ENCODE measurements at regions not wholly inside any gene's neighbourhood (a gene's known extent, or its start where the extent isn't known, plus 50 kb on each side); places are given as distances from the start of the nearest gene placed in this dataset.
"Not testable (repeated sequence)": the region's sequence is repeated elsewhere in the genome, so short reads cannot be mapped to it uniquely, and the experiment has no call there.

DNA sequence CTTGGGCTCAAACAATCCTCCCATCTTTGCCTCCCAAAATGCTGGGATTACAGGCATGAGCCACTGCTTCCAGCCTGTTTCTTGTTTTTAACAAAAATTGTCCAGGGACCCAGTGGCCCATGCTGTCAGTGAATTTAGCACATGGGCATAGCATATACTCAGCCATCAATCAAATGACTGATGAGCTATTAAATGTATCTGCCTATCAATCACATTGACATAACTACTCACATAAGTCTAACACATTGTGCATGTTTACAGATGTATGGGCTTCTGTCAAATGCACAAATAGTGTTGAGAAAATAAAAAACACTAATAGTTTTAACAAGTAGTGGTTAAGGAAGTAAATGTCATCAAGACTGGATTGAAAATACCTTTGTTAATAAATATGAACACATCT is 249.4 kb downstream of the COX18 start:
- Histone ChIP-seq H3K4me3 (ENCODE audit: insufficient read depth, low read depth, low read length) (no peak overlapping the region), H3K36me3 (replicated peaks; ENCODE audit: control insufficient read depth, insufficient read depth, low read length) (no peaks in the 10 kb centered on the region), H3K27me3 (ENCODE audit: control insufficient read depth, insufficient read depth, low read length) (no peaks in the 10 kb centered on the region)
- no peak for DNase-seq

DNA sequence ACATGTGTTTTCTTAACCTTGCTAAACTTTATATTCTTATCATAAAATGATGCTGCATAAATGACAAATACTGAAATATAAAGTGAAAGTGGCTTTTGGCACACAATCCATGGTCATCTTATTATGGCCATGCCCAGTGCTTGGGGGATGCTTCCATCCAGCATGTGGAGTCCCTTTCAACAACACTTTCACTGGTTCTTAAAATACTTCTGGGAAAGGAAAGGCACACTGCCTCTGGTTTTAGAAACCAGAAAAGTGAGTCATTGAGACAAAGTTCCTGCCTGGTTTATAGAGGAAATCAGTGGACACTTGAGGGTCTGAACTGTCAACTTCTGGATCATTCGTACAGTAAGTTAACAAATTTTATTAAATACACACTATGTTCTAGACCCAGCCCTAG is 248.0 kb upstream of the ADAMTS3 start:
- Histone ChIP-seq H3K27me3 (ENCODE audit: control insufficient read depth, insufficient read depth, low read length) (no peaks in the 10 kb centered on the region), H3K4me3 (ENCODE audit: insufficient read depth, low read depth, low read length) (no peak overlapping the region), H3K36me3 (replicated peaks; ENCODE audit: control insufficient read depth, insufficient read depth, low read length) (no peaks in the 10 kb centered on the region)
- no peak for DNase-seq

DNA sequence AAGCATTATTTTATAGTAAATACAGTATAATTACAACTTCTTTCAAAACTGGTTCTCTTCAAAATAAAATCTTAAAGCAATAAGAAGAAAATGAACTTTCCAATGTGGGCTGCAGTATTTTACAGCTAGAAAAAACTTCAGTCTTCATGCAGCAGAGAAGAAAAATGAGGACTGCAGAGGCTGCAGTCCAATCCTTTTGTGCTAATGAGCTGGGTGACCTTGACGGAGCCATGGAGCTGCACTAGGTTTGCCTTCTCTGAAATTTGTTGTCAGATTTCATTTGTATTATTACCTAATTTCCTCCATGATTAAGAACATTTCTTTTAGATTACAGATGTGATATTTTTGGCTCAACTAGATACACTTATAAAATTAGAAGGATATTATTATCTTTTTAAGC is 245.2 kb upstream of the ADAMTS3 start:
- H3K27me3 ChIP-seq (ENCODE audit: control insufficient read depth, insufficient read depth, low read length): no peaks in the 10 kb centered on the region
- no peak for DNase-seq
- no peaks in the 10 kb centered on the region for H3K36me3 ChIP-seq (replicated peaks; ENCODE audit: control insufficient read depth, insufficient read depth, low read length)
- H3K4me3 ChIP-seq (ENCODE audit: insufficient read depth, low read depth, low read length): no peak overlapping the region

GRCh38 chr4:72809208-72809607 is 240.2 kb upstream of the ADAMTS3 start:
- no peak overlapping the region for H3K4me3 ChIP-seq (ENCODE audit: insufficient read depth, low read depth, low read length)
- no peak for DNase-seq
- H3K27me3 ChIP-seq (ENCODE audit: control insufficient read depth, insufficient read depth, low read length): no peaks in the 10 kb centered on the region
- no peaks in the 10 kb centered on the region for H3K36me3 ChIP-seq (replicated peaks; ENCODE audit: control insufficient read depth, insufficient read depth, low read length)

DNA sequence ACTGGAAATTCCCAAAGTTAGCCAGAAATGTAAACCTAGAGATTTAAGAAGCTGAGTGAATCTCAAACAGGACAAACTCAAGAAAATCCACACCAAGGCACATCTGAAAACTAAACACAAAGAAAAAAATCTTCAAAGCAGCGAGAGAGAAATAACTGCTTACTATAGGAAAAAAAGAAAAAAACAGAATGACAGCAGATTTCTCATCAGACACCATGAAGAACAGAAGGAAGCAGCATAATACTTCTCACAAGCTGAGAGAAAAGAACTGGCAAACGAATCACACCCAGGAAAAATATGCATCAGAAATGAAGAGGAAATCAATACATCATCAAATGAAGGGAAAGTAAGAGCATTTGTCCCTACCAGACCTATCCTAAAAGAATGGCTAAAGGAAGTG is 236.3 kb upstream of the ADAMTS3 start:
- no peaks in the 10 kb centered on the region for H3K36me3 ChIP-seq (replicated peaks; ENCODE audit: control insufficient read depth, insufficient read depth, low read length)
- no peaks in the 10 kb centered on the region for H3K27me3 ChIP-seq (ENCODE audit: control insufficient read depth, insufficient read depth, low read length)
- no peak overlapping the region for H3K4me3 ChIP-seq (ENCODE audit: insufficient read depth, low read depth, low read length)
- DNase-seq: no peak

- Histone ChIP-seq H3K36me3 (replicated peaks; ENCODE audit: control insufficient read depth, insufficient read depth, low read length) (no peaks in the 10 kb centered on the region), H3K27me3 (ENCODE audit: control insufficient read depth, insufficient read depth, low read length) (no peaks in the 10 kb centered on the region), H3K4me3 (ENCODE audit: insufficient read depth, low read depth, low read length) (no peak overlapping the region)
- DNase-seq: no peak
Observed at GRCh38 chr4:72797486-72797885, 228.5 kb upstream of the ADAMTS3 start.

GRCh38 chr4:72791054-72791453 is 222.0 kb upstream of the ADAMTS3 start:
- Histone ChIP-seq H3K27me3 (ENCODE audit: control insufficient read depth, insufficient read depth, low read length) (no peaks in the 10 kb centered on the region), H3K36me3 (replicated peaks; ENCODE audit: control insufficient read depth, insufficient read depth, low read length) (no peaks in the 10 kb centered on the region), H3K4me3 (ENCODE audit: insufficient read depth, low read depth, low read length) (no peak overlapping the region)
- DNase-seq: no peak

GRCh38 chr4:72786401-72786990 is 217.5 kb upstream of the ADAMTS3 start:
- no peaks in the 10 kb centered on the region for H3K36me3 ChIP-seq (replicated peaks; ENCODE audit: control insufficient read depth, insufficient read depth, low read length)

DNA sequence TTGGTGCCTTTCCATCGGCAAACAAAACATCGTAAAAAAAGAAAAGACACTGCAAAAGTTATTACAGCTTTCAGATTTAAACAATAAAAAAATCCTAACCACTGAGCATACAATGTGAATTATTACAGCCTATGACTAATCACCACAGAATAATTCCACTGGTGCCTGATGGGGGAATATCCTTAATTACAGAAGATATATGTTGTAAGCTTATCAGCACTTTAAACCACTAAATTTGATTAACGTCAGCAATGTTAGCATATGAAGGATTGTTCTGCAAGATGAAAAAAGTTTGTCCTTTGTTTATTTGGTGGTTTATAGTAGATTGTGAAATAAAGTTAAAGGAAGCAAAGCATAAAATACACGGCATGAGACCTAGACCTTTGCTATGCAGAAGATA is 210.2 kb upstream of the ADAMTS3 start:
- Histone ChIP-seq H3K36me3 (replicated peaks; ENCODE audit: control insufficient read depth, insufficient read depth, low read length) (no peaks in the 10 kb centered on the region), H3K4me3 (ENCODE audit: insufficient read depth, low read depth, low read length) (no peak overlapping the region)
- no peak for DNase-seq

More at GRCh38 chr4:72786401-72786990, 217.5 kb upstream of the ADAMTS3 start:
- DNase-seq: no peak
- Histone ChIP-seq H3K27me3 (ENCODE audit: control insufficient read depth, insufficient read depth, low read length) (no peaks in the 10 kb centered on the region), H3K4me3 (ENCODE audit: insufficient read depth, low read depth, low read length) (no peak overlapping the region)

DNA sequence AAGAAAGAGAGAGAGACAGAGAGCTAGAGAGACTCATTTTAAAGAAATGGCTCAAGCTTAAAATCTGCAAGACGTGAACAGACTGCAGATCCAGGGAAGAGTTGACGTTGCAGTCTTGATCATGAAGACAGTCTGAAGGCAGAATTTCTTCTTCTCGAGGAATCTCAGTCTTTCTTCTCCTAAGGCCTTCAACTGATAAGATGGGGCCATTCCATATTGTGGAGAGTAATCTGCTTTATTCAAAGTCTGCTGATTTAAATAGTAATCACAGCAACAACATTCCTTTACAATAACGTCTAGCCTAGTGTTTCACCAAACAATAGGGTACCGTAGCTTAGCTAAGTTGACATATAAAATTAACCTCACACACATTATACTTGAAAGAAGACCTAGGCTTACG is 208.4 kb upstream of the ADAMTS3 start:
- Histone ChIP-seq H3K4me3 (ENCODE audit: insufficient read depth, low read depth, low read length) (no peak overlapping the region), H3K36me3 (replicated peaks; ENCODE audit: control insufficient read depth, insufficient read depth, low read length) (no peaks in the 10 kb centered on the region), H3K27me3 (ENCODE audit: control insufficient read depth, insufficient read depth, low read length) (no peaks in the 10 kb centered on the region)
- DNase-seq: no peak

More for the DNA sequence above, 210.2 kb upstream of the ADAMTS3 start:
- no peaks in the 10 kb centered on the region for H3K27me3 ChIP-seq (ENCODE audit: control insufficient read depth, insufficient read depth, low read length)

- Histone ChIP-seq H3K4me3 (ENCODE audit: insufficient read depth, low read depth, low read length) (no peak overlapping the region), H3K36me3 (replicated peaks; ENCODE audit: control insufficient read depth, insufficient read depth, low read length) (no peaks in the 10 kb centered on the region), H3K27me3 (ENCODE audit: control insufficient read depth, insufficient read depth, low read length) (no peaks in the 10 kb centered on the region)
- DNase-seq: no peak
Observed at GRCh38 chr4:72770708-72771107, 201.7 kb upstream of the ADAMTS3 start.

GRCh38 chr4:72768364-72768763 is 199.3 kb upstream of the ADAMTS3 start:
- H3K4me3 ChIP-seq (ENCODE audit: insufficient read depth, low read depth, low read length): no peak overlapping the region
- H3K27me3 ChIP-seq (ENCODE audit: control insufficient read depth, insufficient read depth, low read length): no peaks in the 10 kb centered on the region
- peak; percentile 10 for DNase-seq
- H3K36me3 ChIP-seq (replicated peaks; ENCODE audit: control insufficient read depth, insufficient read depth, low read length): no peaks in the 10 kb centered on the region

DNA sequence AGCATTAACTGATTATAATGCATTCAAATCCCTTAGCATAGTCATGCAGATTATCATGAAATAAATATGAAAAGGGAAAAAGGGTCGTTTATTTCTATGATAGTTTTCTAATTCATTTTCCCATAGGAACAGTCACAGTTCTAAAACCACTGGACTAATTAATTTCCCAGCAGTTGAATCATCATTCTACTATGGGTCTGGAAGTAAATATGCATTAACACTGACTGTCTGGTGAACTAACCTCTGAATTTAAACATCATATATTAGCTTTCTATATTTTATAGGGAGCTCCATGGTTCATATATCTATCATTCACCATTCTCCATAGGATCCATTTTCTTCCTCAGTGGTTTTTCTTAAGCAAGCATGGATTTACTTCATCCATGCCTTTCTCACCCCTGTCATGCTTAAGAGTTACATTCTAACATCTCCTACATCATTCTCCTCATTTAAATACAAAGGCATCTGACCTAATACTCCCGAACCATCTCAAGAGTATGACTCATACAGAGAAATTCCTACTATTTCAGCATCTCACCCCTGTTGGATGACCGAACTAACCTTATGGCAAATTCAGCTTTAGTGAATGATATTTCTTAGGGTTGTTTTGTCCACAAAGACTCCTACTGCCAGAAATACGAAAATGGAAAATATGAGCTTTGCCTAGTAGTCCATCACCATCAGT is 198.7 kb upstream of the ADAMTS3 start:
- H3K36me3 ChIP-seq (replicated peaks; ENCODE audit: control insufficient read depth, insufficient read depth, low read length): no peaks in the 10 kb centered on the region
- H3K4me3 ChIP-seq (ENCODE audit: insufficient read depth, low read depth, low read length): no peak overlapping the region
- no peak for DNase-seq
- no peaks in the 10 kb centered on the region for H3K27me3 ChIP-seq (ENCODE audit: control insufficient read depth, insufficient read depth, low read length)

GRCh38 chr4:72765788-72766187 is 196.8 kb upstream of the ADAMTS3 start:
- H3K4me3 ChIP-seq (ENCODE audit: insufficient read depth, low read depth, low read length); DNase-seq; H3K36me3 ChIP-seq (replicated peaks; ENCODE audit: control insufficient read depth, insufficient read depth, low read length); H3K27me3 ChIP-seq (ENCODE audit: control insufficient read depth, insufficient read depth, low read length): not testable (repeated sequence)

DNA sequence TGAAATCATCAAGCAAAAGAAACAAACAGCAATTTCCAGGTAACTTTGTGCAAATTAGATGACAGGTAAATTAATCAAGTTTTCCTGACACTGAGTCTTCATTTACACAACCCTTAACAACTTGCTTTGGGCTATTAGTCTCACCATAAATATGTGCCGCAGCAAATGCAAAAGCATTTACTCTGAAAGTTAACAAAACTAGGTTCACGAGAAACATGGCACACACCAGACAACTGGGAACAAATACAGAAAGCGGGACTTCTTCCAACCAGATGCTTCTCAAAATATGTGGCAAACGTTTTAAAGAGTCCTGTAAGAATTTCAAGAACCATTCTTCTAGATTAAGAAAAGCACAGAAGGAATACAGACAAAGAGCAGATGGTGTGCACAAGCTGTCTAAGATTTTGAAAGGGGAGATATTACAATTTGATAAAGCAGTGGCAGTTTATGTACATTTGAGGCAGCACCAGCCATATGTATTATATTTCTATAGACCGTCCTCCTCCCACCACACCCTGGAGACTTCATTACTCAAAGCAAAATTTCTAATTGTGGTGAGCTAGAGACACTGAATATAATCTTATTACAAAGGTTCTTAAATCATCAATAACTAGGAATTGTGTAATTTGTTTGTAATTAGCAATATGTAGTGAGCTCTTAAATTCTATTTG is 192.5 kb upstream of the ADAMTS3 start:
- no peak for DNase-seq
- Histone ChIP-seq H3K4me3 (ENCODE audit: insufficient read depth, low read depth, low read length) (no peak overlapping the region), H3K27me3 (ENCODE audit: control insufficient read depth, insufficient read depth, low read length) (no peaks in the 10 kb centered on the region), H3K36me3 (replicated peaks; ENCODE audit: control insufficient read depth, insufficient read depth, low read length) (no peaks in the 10 kb centered on the region)
